ENCODE measurements at regions not wholly inside any gene's neighbourhood (a gene's known extent, or its start where the extent isn't known, plus 50 kb on each side); places are given as distances from the start of the nearest gene placed in this dataset.
"Not testable (repeated sequence)": the region's sequence is repeated elsewhere in the genome, so short reads cannot be mapped to it uniquely, and the experiment has no call there.

DNA sequence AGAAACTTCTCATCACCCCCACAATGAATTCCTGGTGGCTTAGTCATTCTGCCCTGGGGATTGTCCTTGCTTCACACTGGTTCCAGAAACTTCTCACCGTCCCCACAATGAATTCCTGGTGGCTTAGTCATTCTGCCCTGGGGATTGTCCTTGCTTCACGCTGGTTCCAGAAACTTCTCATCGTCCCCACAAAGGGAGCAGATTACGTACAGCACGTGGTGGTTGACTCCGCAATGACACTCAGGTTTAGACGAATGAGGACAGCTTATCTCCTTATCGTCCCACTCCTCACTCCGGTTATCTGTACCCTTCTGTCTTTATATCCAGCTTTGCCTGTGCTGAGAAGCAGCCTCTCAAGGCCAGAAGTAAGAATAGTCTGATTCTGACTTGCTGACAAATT lies 273.4 kb downstream of the ASMT start:
- WGBS (ENCODE audit: insufficient coverage) = 78% methylated on average over 4 of the region's 9 CpGs
- not testable (repeated sequence) for H3K27ac ChIP-seq (ENCODE audit: low read length); H3K36me3 ChIP-seq (ENCODE audit: control insufficient read depth, insufficient read depth, low read length); H3K4me1 ChIP-seq (ENCODE audit: control insufficient read depth, insufficient read depth, low read length); H3K4me3 ChIP-seq (ENCODE audit: low read length); H3K27me3 ChIP-seq (ENCODE audit: control insufficient read depth, insufficient read depth, low read length); DNase-seq; H3K9me3 ChIP-seq (replicated peaks; ENCODE audit: control insufficient read depth, low read depth, low read length)

GRCh38 chrX:1894026-1894294 lies 279.1 kb downstream of the ASMT start:
- Histone ChIP-seq H3K27ac (ENCODE audit: low read length) (no peak overlapping the region), H3K27me3 (ENCODE audit: control insufficient read depth, insufficient read depth, low read length) (peaks cover 5% of the 10 kb centered on the region), H3K4me3 (ENCODE audit: low read length) (no peak overlapping the region), H3K36me3 (ENCODE audit: control insufficient read depth, insufficient read depth, low read length) (no peaks in the 10 kb centered on the region), H3K4me1 (ENCODE audit: control insufficient read depth, insufficient read depth, low read length) (no peaks in the 10 kb centered on the region), H3K9me3 (replicated peaks; ENCODE audit: control insufficient read depth, low read depth, low read length) (no peaks in the 10 kb centered on the region)
- DNase-seq = no peak
- 40% methylated on average over 9 of the region's 9 CpGs for WGBS (ENCODE audit: insufficient coverage)

GRCh38 chrX:1894740-1895139 lies 279.9 kb downstream of the ASMT start:
- H3K9me3 ChIP-seq (replicated peaks; ENCODE audit: control insufficient read depth, low read depth, low read length) = no peaks in the 10 kb centered on the region
- H3K27ac ChIP-seq (ENCODE audit: low read length) = no peak overlapping the region
- DNase-seq = peak; percentile 18

DNA sequence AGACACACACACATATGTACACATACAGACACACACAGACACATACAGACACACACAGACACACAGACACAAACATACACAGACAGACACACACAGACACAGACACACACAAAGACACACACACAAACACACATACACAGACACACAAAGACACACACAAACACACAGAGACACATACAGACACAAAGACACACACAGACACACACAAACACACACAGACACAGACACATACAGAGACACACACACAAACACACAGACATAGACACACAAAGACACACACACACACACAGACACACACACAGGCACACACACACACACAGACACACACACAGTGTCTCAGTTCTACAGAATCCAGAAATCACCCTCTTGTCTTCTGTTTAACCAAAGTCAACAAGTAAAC lies 280.7 kb downstream of the ASMT start:
- no peaks in the 10 kb centered on the region for H3K4me1 ChIP-seq (ENCODE audit: control insufficient read depth, insufficient read depth, low read length)
- DNase-seq = no peak
- H3K4me3 ChIP-seq (ENCODE audit: low read length) = no peak overlapping the region
- no peaks in the 10 kb centered on the region for H3K9me3 ChIP-seq (replicated peaks; ENCODE audit: control insufficient read depth, low read depth, low read length)
- peaks cover 5% of the 10 kb centered on the region for H3K27me3 ChIP-seq (ENCODE audit: control insufficient read depth, insufficient read depth, low read length)
- H3K27ac ChIP-seq (ENCODE audit: low read length) = no peak overlapping the region
- no peaks in the 10 kb centered on the region for H3K36me3 ChIP-seq (ENCODE audit: control insufficient read depth, insufficient read depth, low read length)

More at GRCh38 chrX:1894740-1895139, 279.9 kb downstream of the ASMT start:
- Histone ChIP-seq H3K4me1 (ENCODE audit: control insufficient read depth, insufficient read depth, low read length) (no peaks in the 10 kb centered on the region), H3K4me3 (ENCODE audit: low read length) (no peak overlapping the region), H3K36me3 (ENCODE audit: control insufficient read depth, insufficient read depth, low read length) (no peaks in the 10 kb centered on the region), H3K27me3 (ENCODE audit: control insufficient read depth, insufficient read depth, low read length) (peaks cover 5% of the 10 kb centered on the region)
- whole genome bisulfite sequencing (ENCODE audit: insufficient coverage) = 15% methylated on average over 10 of the region's 17 CpGs

GRCh38 chrX:1899841-1900240 lies 285.0 kb downstream of the ASMT start:
- H3K27me3 ChIP-seq (ENCODE audit: control insufficient read depth, insufficient read depth, low read length) = peaks cover 2% of the 10 kb centered on the region
- no CpG with 5 or more reads among the region's 12 CpGs for WGBS (ENCODE audit: insufficient coverage)

DNA sequence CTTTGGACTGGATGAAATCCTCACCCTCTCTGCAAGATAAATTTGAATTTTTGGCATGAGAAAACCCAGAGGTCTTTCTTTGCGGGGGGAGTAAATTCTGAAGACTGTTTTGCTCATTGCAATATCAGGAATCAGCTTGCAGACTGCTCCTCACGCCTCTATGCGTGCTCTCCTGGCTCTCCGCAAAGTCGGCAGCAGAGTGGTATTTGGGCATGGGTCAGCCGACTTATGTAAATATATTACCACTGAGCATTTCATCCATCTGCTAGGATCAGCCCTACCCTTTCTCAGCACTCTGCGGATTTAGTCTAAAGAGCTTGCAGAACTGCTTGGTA lies 288.0 kb downstream of the ASMT start:
- Histone ChIP-seq H3K27ac (ENCODE audit: low read length) (no peak overlapping the region), H3K36me3 (ENCODE audit: control insufficient read depth, insufficient read depth, low read length) (no peaks in the 10 kb centered on the region), H3K4me3 (ENCODE audit: low read length) (no peak overlapping the region), H3K4me1 (ENCODE audit: control insufficient read depth, insufficient read depth, low read length) (no peaks in the 10 kb centered on the region), H3K9me3 (replicated peaks; ENCODE audit: control insufficient read depth, low read depth, low read length) (peaks cover 2% of the 10 kb centered on the region), H3K27me3 (ENCODE audit: control insufficient read depth, insufficient read depth, low read length) (peaks cover 2% of the 10 kb centered on the region)
- no peak for DNase-seq
- WGBS (ENCODE audit: insufficient coverage) = 41% methylated on average over 5 of the region's 7 CpGs

More at GRCh38 chrX:1899841-1900240, 285.0 kb downstream of the ASMT start:
- Histone ChIP-seq H3K4me3 (ENCODE audit: low read length) (no peak overlapping the region), H3K4me1 (ENCODE audit: control insufficient read depth, insufficient read depth, low read length) (no peaks in the 10 kb centered on the region), H3K36me3 (ENCODE audit: control insufficient read depth, insufficient read depth, low read length) (no peaks in the 10 kb centered on the region), H3K27ac (ENCODE audit: low read length) (no peak overlapping the region), H3K9me3 (replicated peaks; ENCODE audit: control insufficient read depth, low read depth, low read length) (no peaks in the 10 kb centered on the region)
- DNase-seq = no peak

GRCh38 chrX:1903236-1903935 lies 288.5 kb downstream of the ASMT start:
- H3K36me3 ChIP-seq (ENCODE audit: control insufficient read depth, insufficient read depth, low read length) = no peaks in the 10 kb centered on the region
- 81% methylated on average over 12 of the region's 17 CpGs for WGBS (ENCODE audit: insufficient coverage)
- DNase-seq = no peak
- no peak overlapping the region for H3K4me3 ChIP-seq (ENCODE audit: low read length)
- no peak overlapping the region for H3K27ac ChIP-seq (ENCODE audit: low read length)
- H3K4me1 ChIP-seq (ENCODE audit: control insufficient read depth, insufficient read depth, low read length) = no peaks in the 10 kb centered on the region
- peaks cover 2% of the 10 kb centered on the region for H3K9me3 ChIP-seq (replicated peaks; ENCODE audit: control insufficient read depth, low read depth, low read length)
- H3K27me3 ChIP-seq (ENCODE audit: control insufficient read depth, insufficient read depth, low read length) = peaks cover 2% of the 10 kb centered on the region

DNA sequence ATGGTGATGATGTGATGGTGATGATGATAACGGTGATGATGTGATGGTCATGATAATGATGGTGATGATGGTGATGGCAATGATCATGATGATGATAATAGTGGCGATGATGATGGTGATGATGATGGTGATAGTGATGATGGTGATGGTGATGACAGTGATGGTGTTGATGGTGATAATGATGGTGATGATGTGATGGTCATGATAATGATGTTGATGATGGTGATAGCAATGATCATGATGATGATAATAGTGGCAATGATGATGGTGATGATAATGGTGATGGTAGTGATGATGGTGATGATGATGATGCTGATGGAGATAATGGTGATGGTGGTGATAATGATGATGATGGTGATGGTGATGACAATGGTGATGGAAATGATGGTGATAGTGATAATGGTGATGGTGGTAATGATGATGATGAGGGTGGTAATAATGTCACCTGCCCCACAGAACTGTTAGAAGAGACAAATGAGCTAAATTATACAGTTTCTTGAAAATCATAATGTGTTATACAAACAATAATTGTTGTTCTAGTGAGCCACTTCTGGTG lies 289.9 kb downstream of the ASMT start:
- 94% methylated on average over 2 of the region's 2 CpGs for WGBS (ENCODE audit: insufficient coverage)

GRCh38 chrX:1906028-1906427 lies 291.2 kb downstream of the ASMT start:
- Histone ChIP-seq H3K27ac (ENCODE audit: low read length) (no peak overlapping the region), H3K4me3 (ENCODE audit: low read length) (no peak overlapping the region), H3K4me1 (ENCODE audit: control insufficient read depth, insufficient read depth, low read length) (no peaks in the 10 kb centered on the region), H3K9me3 (replicated peaks; ENCODE audit: control insufficient read depth, low read depth, low read length) (peaks cover 2% of the 10 kb centered on the region), H3K27me3 (ENCODE audit: control insufficient read depth, insufficient read depth, low read length) (peaks cover 2% of the 10 kb centered on the region), H3K36me3 (ENCODE audit: control insufficient read depth, insufficient read depth, low read length) (no peaks in the 10 kb centered on the region)
- DNase-seq = no peak

More for the DNA sequence above, 289.9 kb downstream of the ASMT start:
- Histone ChIP-seq H3K9me3 (replicated peaks; ENCODE audit: control insufficient read depth, low read depth, low read length) (peaks cover 2% of the 10 kb centered on the region), H3K27ac (ENCODE audit: low read length) (no peak overlapping the region), H3K4me1 (ENCODE audit: control insufficient read depth, insufficient read depth, low read length) (no peaks in the 10 kb centered on the region), H3K27me3 (ENCODE audit: control insufficient read depth, insufficient read depth, low read length) (peaks cover 2% of the 10 kb centered on the region), H3K36me3 (ENCODE audit: control insufficient read depth, insufficient read depth, low read length) (no peaks in the 10 kb centered on the region), H3K4me3 (ENCODE audit: low read length) (no peak overlapping the region)
- no peak for DNase-seq

- not testable (repeated sequence) for H3K9me3 ChIP-seq (replicated peaks; ENCODE audit: control insufficient read depth, low read depth, low read length)
These were observed 294.1 kb downstream of the ASMT start for GRCh38 chrX:1908996-1909395.

More at GRCh38 chrX:1908996-1909395, 294.1 kb downstream of the ASMT start:
- not testable (repeated sequence) for H3K36me3 ChIP-seq (ENCODE audit: control insufficient read depth, insufficient read depth, low read length); H3K4me1 ChIP-seq (ENCODE audit: control insufficient read depth, insufficient read depth, low read length); DNase-seq; H3K27ac ChIP-seq (ENCODE audit: low read length); H3K4me3 ChIP-seq (ENCODE audit: low read length); H3K27me3 ChIP-seq (ENCODE audit: control insufficient read depth, insufficient read depth, low read length)
- 94% methylated on average over 11 of the region's 12 CpGs for WGBS (ENCODE audit: insufficient coverage)

Measured in muscle of leg (tissue), 3 donors.